Psoas muscle (tissue), 7 donors: ENCODE measurements at regions not wholly inside any gene's neighbourhood (a gene's known extent, or its start where the extent isn't known, plus 50 kb on each side); places are given as distances from the start of the nearest gene placed in this dataset.

Experiments
- ATAC-seq, 4 donors: fragments of 200-7000 bp; cut with Tn5 transposase; one replicate each; pipeline ENCODE4 v1.9.1; 2020; ENCODE audit warnings: moderate library complexity in 3 of 4, mild to moderate bottlenecking in 2 of 4
- DNase-seq, 2 donors: peaks; one replicate each; pipeline ENCODE4 v3.0.0-alpha.2; 2020
- H3K27ac ChIP-seq: fragments of 200-600 bp; one replicate; pipeline ENCODE4 v1.8.0; 2022
- H3K27me3 ChIP-seq, 3 donors: fragments of 200-600 bp in 1 of 3; one replicate each; pipeline versions ENCODE4 v1.6.1 to v1.8.0; 2013 to 2022; ENCODE audit warnings: low read length in 2 of 3, mild to moderate bottlenecking in 2 of 3, moderate library complexity in 1 of 3; ENCODE audit not compliant: insufficient read depth in 3 of 3
- H3K36me3 ChIP-seq, 2 donors: fragments of 200-600 bp in 1 of 2; one replicate each; pipeline versions ENCODE4 v1.6.1 to v1.8.0; 2013 to 2022; ENCODE audit warnings: low read depth in 1 of 2, mild to moderate bottlenecking in 1 of 2, moderate library complexity in 1 of 2; ENCODE audit not compliant: insufficient read depth in 1 of 2
- H3K4me1 ChIP-seq: fragments of 200-600 bp; one replicate; pipeline ENCODE4 v1.8.0; 2022
- H3K4me3 ChIP-seq: fragments of 200-600 bp; one replicate; pipeline ENCODE4 v1.8.0; 2022; ENCODE audit warnings: mild to moderate bottlenecking
- H3K9me3 ChIP-seq: fragments of 200-600 bp; one replicate; pipeline ENCODE4 v1.8.0; 2022
- CTCF ChIP-seq: fragments of 200-600 bp; IDR thresholded peaks from one replicate; pipeline ENCODE4 v1.8.0; 2022; ENCODE audit warnings: antibody characterized with exemption
- WGBS, 3 donors: extraction: QIAGEN DNeasy Blood & Tissue Kit; methylation state at CpG; one replicate each; pipeline versions ENCODE4 v1.1.6 to v1.1.7; 2013; 5-methylcytosine and 5-hydroxymethylcytosine counted together
- intact Hi-C, 2 donors: fragments of 100-400 bp; cut with DNase I; formaldehyde crosslinking; loops; one replicate each; pipeline versions ENCODE4 v1.11.0 to v1.14.2; 2022
- donor health status: healthy with polysubstance abuse.
- donor health status: DM: no; HTN: no; CAD: no; lungs with moderate emphysema.
- donor health status: Bipolar disorder and iron deficiency.
- donor health status: healthy.
- donor health status: DM: yes; HTN: yes; CAD: no.
- donor health status: DM: no; HTN: no; CAD: no.
- donor health status: DM: yes; HTN: yes; CAD: no.

- intact Hi-C loops: no loop called here
- no peak for TF ChIP-seq CTCF
- DNase-seq (no peak), ATAC-seq (no peak)
- no peaks in the 10 kb centered on the region for H3K9me3 ChIP-seq
- no peak overlapping the region for H3K4me3 ChIP-seq
- no peak overlapping the region for H3K27ac ChIP-seq
- peaks cover 0 to 2% (median 2%) of the 10 kb centered on the region in 3 donors for H3K27me3 ChIP-seq
- no peaks in the 10 kb centered on the region for H3K36me3 ChIP-seq
- H3K4me1 ChIP-seq: no peaks in the 10 kb centered on the region
Measured at GRCh38 chr17:70774339-70775117, 605.2 kb downstream of the KCNJ2 start.

GRCh38 chr17:70775679-70776078, 606.3 kb downstream of the KCNJ2 start:
- H3K36me3 ChIP-seq: no peaks in the 10 kb centered on the region
- DNase-seq: no peak
- WGBS, 3 donors: 30 to 38% (median 31%) methylated on average over 2 of the region's 2 CpGs
- peaks cover 0 to 2% (median 2%) of the 10 kb centered on the region in 3 donors for H3K27me3 ChIP-seq
- intact Hi-C loops: no loop called here
- H3K4me1 ChIP-seq: no peaks in the 10 kb centered on the region
- no peak for ATAC-seq
- no peaks in the 10 kb centered on the region for H3K9me3 ChIP-seq
- TF ChIP-seq CTCF: no peak
- no peak overlapping the region for H3K27ac ChIP-seq
- no peak overlapping the region for H3K4me3 ChIP-seq

GRCh38 chr17:70776441-70776840, 607.1 kb downstream of the KCNJ2 start:
- no peak for ATAC-seq
- H3K27ac ChIP-seq: no peak overlapping the region
- TF ChIP-seq CTCF: no peak
- WGBS, 3 donors: 73 to 81% (median 77%) methylated on average over 3 of the region's 3 CpGs
- no peak overlapping the region for H3K4me3 ChIP-seq
- no peaks in the 10 kb centered on the region for H3K9me3 ChIP-seq
- no peak for DNase-seq
- no peaks in the 10 kb centered on the region for H3K4me1 ChIP-seq
- intact Hi-C loops: no loop called here
- H3K36me3 ChIP-seq: no peaks in the 10 kb centered on the region
- peaks cover 0 to 2% (median 2%) of the 10 kb centered on the region in 3 donors for H3K27me3 ChIP-seq

- WGBS, 3 donors: 62 to 79% (median 68%) methylated on average over 2 of the region's 2 CpGs
- no peaks in the 10 kb centered on the region for H3K9me3 ChIP-seq
Measured at GRCh38 chr17:70780031-70780430, 610.7 kb downstream of the KCNJ2 start.

More at GRCh38 chr17:70780031-70780430, 610.7 kb downstream of the KCNJ2 start:
- Histone ChIP-seq H3K27ac (no peak overlapping the region), H3K27me3 (peaks cover 0 to 2% (median 2%) of the 10 kb centered on the region in 3 donors), H3K36me3 (no peaks in the 10 kb centered on the region), H3K4me1 (no peaks in the 10 kb centered on the region), H3K4me3 (no peak overlapping the region)
- intact Hi-C loops: no loop called here
- no peak for ATAC-seq
- no peak for TF ChIP-seq CTCF
- DNase-seq: no peak
